NCI-H2029 (cell line): ENCODE measurements at regions not wholly inside any gene's neighbourhood (a gene's known extent, or its start where the extent isn't known, plus 50 kb on each side); places are given as distances from the start of the nearest gene placed in this dataset.

Experiments
- DNase-seq: peaks from one replicate; lab custom pipeline; 2025; lab: John Stamatoyannopoulos, UW

DNA sequence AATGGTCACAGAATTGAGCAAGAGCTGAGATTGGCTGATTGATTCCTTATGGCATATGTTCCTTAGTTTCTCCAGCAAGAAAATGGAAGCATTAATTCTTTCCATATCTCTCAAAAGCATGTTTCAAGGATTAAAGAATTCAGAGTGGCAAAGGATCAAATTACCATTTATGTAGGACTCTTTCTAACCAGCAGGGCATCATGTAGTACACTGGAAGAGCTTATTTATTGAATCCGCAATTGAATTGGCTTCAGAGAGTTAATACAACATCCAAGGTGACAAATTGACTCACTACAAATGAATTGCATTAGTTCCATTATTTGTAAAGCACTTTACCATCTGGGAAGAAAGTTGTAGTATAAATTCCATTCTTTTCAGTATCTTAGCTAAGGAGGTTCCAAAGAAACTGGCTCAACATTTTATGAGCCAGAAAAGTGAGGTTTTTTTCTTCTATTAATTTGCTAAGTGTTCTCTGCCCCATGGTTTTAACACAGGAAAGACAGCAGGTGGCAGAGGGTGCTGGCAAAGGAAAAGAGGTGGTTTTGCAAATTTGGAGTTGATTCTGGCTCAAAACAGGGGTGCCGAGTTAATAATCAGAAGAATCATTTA lies 409.9 kb downstream of the MTX2 start:
- no peak for DNase-seq

DNA sequence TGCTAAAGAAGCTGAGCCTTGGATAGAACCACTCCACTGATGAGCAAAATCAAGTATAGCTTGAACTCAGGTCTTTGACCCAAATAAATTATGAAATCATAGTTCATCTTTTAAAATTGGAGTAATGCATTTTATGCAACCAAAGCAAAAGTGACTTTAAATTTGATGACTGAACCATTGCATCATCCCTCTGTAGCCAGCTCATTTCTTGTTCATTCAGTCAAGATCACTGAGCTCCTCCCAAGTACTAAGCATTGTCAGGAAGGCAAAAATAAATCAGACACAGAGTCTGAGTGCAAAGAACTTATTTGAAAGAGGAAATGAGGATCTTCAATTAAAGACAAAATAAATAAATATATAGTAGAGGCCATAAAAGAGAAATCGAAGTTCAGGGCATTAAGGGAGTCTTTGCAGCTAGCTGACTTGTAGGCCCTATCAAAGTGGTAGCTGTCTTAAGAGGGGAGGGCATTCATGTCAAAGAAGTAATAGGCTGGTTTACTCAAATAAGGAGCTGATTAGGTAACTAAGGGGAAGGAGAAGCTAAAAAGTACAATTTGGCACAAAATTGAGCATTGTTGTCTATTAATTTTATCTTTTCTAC lies 411.8 kb downstream of the MTX2 start:
- DNase-seq: no peak

DNA sequence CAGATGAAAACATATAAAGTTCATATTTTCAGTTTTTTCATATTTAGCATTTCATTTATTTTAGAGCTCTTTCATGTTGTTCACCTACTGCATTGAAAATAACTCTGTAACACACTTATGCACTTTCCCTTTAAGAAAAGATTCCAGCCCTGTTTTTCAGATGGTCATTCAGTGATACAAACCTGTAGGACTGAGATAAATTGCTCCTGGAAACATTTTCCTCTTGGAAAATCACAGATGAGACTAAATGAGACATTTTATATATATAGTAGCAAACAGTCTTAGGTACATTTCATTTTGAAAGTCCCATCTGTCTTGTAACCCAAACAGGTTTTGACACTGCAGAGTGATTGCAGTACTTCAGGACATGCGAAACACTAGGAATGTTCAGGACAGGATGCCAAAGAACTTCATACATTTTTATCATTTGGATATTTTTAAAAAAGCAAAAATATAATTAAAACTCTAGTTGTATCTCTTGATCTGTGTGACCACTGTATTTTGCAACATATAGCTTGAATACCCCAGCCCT lies 412.4 kb downstream of the MTX2 start:
- DNase-seq: no peak

DNA sequence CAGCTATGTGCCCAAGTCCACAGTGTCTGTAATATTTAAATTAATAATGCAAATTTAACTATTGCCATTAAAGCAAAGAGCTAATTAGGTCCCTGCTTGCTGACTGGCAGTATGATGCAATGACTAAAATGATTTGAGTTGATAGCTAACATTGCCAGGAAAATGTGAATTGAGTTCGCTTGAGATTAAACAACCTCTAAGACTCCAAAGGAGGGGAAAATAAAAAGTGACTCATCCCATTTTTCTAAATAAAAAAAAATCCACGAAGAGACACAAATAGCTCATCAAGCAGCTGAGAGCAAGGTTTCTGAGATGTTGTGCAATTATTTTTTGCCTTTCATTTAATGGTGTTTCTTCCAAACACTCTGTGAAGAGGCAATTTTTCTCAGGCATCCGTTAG lies 413.0 kb downstream of the MTX2 start:
- DNase-seq: no peak

DNA sequence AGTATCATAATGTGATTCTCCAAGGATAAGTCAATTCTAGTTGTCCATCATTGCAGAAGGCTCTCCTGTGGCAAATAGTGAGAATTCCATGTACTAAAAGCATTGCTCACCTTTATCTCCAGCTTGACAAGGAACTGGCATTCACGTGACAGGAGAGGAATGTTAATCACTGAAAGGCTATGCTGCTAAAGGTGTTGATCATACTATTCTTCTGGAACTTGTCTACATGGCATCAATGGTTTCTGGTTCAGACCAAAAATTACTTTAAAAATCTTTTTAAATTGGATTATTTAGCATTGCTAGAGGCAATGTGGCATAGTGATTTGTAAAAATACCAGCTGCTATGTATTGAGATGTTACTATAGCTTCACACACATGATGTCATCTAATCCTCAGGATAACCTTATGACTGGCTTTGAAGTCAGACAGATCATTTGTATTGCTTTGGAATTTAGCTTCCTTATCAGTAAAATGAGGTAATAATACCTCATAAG lies 414.4 kb downstream of the MTX2 start:
- no peak for DNase-seq

DNA sequence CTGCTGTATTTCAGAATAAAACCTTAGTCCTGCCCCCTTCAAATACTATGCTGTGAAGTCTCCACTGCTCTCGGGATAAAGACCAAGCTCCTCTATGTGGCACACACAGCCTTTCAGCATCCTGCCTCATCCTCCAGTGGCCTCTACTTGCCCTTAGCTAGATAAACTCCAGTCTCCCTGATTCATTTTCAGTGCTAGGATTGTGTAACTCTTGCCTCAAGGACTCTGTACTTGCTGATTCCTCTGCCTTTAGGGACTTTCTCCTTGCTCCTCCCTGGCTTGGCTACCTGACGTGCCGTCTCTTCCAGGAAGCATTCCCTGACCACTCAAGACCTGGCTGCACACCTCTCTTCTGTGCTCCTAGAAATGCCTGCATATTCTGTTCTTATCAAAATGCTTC lies 416.7 kb downstream of the MTX2 start:
- DNase-seq: no peak

DNA sequence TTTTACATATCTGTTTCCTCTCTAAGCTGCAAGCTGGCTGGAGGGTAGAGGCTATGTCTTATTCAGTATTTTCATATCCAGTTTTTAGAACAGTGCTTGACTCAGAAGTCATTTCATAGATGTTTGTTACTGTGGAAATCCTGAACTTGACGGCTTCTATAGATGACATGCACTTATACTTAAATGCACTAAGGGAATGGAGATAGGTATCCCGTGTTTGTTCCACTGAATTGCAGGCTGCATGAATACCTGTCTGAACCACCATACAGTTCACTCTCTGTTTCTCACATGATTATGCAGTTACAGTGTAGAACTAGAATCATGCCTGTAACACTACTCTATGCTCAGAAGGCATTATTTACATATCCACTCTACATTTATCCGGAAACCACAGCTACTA lies 417.1 kb downstream of the MTX2 start:
- DNase-seq: no peak

DNA sequence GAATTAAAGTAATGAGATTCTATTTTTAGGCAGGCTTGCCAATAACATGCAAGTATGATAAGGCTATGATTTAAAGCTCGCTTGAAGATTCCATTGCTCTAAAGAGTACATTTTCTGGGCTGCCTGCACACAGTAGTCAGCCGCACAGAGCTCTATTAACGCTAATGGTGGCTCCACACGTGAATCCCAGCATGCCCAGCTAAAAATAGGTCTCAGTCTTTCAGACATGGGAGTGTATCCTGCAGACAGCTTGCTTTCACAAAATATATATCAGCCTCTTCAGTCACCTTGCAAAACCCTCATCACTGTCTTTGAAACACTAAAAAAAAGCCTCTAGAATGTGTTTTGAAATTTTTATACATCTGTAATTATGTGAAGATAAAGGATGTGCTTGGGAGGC lies 418.1 kb downstream of the MTX2 start:
- no peak for DNase-seq

DNA sequence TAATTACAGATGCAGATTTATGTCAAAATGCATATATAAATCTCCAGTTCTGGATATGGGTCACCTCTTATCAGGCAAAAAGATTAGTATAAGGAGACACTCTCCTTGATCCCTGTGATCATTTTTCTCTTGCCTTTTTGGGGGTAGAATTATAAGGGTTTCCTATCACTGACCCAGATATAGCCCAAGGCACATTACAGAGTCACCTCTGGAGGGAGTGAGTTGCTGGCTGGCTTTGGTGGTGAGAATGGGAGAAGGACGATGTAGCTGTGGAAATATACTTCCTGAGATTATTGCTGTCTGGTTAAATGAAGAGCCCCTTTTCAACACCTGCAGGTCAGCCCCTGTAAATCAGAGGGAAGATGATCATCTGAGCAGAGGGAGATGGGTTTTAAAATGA lies 418.7 kb downstream of the MTX2 start:
- no peak for DNase-seq

DNA sequence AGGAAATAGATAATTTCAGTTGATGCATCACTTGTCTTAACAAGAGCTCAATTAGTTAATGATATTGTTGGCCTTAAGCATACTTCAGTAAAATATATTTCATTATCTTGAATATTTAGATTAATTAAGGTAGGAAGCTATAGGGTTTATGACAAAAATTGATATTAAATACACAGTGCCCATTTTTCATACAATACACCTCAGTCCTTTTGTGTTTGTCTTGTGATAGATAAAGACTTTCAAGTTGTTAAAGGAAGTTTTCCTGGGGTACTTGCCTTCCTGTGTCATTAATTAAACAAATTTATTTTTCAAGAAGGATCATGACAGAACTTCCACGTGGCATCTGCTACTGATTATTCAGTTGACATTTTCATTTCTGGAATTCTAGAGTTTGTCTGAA lies 420.5 kb downstream of the MTX2 start:
- DNase-seq: no peak

DNA sequence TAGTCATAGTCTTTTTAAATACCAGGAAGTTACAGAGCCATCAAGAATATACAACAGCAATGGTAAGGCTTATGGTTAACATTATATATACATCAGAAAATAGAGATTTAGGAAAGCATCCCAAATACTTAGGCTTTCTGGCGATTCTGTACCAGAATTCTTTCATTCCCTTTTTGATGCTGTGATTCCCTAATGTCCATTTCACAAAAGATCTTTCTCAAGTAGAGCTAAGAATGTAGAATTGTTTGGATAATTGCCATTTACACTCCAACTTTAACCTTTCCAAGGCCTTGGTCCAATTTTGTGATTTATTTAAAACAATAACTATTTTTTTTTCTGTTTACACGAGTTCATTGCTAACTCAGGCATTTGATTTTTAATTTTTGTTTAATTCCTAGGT lies 422.2 kb downstream of the MTX2 start:
- DNase-seq: no peak

DNA sequence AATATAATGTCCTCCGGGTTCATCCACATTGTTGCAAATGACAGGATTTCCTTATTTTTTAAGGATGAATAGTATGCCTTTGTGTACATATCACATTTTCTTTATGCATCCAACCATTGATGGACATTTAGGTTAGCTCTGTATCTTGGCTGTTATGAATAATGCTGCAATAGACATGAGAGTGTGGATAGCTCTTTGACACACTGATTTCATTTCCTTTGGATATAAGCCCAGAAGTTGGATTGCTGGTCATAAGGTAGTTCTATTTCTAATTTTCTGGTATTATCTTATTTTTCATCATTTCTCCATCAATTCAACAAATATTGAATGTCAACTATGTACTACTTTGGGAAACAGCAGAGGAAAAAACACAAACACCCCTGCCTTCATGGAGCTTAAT lies 423.3 kb downstream of the MTX2 start:
- no peak for DNase-seq

DNA sequence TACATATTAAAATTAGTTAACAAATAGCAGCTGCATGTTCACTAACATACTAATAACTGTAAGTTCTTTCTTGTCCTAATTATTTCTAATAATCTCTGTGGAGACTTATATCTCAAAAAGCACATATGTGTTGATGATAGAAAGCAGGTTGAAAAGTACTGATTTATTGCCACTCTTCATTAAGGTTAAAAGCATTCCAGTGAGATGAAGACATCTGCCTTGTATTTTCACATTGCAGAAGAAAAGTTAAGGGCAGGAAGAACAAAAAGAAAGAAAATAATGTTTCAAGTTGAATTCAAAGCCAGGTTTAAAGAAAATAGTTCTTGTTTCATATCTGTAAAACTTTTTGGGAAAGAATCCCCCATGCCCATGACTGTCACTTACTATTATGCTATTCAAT lies 429.9 kb downstream of the MTX2 start:
- no peak for DNase-seq

DNA sequence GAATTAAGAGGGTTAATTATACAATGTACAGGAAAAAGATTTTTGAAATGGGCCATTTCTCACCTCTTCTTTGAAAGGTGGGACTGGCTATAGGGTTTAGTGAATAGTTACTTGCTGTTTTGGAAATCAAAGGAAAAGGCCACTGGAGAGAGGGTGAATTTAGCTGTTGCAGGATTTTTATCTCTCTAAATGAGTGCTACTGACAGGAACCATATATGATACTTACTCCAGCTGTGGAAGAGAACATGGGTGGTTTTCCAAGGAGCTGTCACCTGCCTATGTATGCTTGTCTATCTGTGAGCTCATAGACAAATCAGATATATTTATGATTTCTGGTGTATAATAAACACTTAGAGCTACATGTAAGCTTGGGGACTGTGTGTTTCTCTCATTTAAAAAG lies 430.4 kb downstream of the MTX2 start:
- DNase-seq: no peak

DNA sequence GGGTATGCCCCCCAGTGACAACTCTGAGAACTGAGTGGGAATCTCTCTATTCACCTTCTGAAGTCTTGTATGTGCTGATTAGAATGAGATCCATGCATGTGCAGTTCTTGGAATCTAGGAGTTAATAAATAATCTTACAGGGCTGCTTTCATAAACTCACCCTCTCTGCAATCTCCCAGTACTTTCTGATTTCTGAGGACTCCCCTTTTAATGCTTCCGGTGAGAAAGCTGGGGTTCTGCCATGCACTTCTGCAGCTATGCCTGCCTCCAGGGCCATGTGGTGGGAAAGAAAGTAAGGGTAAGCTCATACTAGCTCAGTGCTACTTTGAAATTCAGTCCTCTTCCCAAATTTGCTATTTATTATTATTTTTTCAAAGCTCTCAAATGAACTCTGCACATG lies 432.9 kb downstream of the MTX2 start:
- no peak for DNase-seq

DNA sequence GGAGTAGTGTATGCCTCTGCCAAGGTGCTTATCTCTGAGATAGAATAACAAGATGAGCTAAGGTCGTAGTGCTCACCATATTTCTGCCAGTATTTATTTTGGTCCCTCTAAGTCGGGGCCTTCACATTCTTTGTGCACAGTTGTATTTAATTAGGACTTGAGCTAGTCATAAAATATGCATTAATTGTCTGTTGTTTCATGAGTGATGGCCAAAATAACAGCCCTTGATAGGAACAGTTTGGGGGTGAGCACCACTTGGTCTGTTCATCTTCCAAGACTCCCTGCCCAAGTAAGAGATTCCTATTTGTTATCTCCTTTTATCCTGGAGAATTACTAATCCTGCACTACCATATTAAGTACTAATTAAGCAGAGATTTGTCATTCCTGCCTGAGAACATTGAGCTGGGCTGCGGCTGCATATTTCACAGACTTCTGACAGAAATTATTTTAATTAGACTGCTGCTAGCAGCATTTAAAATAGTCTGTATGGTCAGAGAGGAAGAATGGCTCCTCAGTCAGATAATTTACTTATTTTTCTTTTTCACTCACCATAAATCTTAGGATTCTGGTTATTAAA lies 435.1 kb downstream of the MTX2 start:
- no peak for DNase-seq

DNA sequence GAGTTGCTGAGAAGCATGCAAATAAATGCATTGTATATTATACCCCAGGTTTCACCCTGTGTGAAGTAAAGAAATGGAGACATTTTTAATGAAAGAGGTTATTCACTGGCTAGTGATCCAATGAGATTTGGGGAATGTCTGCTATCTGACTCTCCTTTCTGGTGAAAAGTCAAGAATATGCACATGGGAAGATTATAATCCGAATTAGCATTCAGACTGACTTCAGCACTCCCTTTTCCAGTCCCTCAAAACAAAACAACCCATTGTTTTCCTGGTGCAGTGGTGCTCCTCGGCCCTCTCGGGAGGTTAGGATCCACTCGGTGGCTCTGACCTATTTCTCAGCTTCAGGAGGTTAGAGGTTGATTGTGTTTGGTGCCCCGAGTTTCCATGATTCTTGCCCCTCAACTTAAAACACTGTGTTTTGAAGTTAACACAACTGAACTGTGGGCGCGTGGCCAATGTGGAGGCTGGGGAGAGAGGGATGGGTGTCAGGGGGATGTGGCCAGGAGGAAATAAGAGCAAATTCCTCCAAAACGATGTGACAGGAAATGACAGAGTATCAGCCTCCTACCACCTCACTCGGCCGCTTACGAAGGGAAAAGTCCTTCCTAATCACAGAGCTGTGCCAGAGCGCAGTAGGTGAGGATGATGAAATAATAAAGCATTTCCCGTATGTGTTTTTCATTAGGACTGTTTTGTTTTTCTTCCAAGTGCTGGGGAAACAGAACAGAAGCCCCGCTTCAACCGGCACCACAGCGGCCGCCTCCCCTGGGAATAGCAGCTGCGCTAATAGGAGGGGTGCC lies 440.1 kb downstream of the MTX2 start:
- no peak for DNase-seq

DNA sequence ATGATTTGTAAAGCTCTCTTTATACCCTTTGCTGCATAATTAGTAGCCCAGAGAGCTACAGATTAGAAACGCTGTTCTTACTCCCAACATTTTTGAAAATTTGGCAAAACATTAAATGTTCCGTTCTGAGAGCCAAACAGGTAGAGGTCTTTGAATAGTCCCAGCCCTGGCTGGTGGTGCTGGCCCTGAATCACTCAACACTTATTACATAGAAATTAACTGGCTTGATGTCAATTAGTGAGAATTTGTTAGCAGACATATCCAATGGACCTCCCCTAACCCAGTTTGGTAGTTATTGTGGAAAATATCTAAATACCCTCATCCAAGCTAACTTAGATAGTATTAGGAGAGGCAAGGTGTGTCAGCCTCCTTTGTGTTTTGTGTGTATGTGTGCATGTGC lies 440.7 kb downstream of the MTX2 start:
- no peak for DNase-seq

DNA sequence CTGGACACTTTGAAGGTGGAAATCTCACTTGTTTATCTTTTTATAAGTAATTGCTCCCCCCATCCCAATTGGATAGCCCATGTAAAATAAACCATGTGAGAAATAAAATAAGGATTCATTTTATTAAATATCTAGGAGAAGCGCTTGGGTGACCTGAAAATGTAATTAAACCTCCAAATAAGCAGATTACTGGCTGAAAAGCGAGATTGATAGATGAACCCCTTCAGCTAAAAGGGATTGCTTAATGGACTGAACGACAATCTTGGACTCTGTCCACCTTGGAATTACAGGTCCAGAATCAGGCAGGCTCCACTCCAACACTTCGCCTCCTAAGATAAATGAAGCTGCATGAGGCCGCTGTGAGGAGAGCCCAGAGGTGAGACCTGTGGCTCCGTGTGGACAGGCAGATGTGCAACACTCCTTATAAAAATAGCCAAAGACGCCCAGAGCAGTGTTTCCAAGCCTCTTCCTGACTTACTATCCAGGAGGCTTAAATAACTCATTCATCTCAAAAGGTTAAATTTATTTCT lies 441.5 kb downstream of the MTX2 start:
- DNase-seq: no peak

DNA sequence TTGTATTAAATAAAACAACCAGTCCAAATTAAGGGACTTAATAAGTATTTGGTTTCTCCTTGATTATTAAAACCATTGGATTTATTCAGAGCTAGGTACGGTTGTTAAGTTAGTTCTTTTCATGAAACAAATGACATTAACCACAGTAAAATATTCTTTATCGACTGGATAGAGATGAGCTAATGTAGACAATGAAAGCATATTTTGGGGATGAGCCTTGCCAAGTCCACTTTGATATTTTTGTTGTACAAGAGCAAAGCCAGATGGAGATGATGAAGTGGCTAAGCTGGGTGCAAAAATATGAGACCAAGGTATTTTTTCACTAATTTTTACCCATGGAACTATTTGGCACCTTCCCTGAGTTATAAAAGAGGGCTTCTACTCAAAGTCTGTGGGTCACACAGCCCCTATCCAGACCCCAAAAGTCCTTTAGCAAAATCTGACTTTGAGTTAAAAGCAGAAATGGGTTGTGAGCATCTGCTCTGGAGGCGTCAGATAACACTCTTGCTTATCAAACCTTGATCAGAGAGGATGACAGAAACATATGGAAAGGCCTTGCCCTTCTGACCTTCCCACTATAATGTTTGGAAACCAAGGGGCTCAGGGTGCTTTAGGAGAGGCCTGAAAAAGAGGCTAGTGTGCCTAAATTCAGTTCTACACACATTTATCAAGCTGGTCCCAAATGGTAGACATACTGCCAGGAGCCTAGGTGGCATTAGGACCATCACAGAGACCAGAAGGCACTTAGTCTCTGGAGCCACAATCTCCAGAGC lies 456.8 kb downstream of the MTX2 start:
- DNase-seq: no peak

DNA sequence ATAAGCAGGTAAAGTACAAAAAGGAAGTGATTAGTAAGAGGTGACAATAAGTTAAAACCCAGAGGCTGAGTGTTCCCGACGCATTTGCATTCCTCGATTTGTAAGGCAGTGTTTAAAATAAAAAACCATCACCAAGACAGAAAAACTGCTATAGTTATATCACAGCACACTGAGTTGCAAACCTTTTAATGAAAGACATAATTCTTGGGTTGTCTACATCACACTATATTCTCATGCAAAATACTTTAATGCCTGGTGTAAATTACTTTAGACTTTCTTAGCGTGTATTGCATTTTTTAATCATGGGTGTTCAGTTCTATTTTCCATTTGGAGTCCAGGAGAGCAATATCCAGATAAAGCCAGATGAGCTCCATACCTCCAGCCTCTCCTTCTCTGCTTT lies 458.5 kb downstream of the MTX2 start:
- DNase-seq: no peak
